Activated CD4-positive, alpha-beta T cell treated with anti-CD3 and anti-CD28 coated beads for 24 hours (primary cell): ENCODE measurements at regions not wholly inside any gene's neighbourhood (a gene's known extent, or its start where the extent isn't known, plus 50 kb on each side); places are given as distances from the start of the nearest gene placed in this dataset.

Experiments used
- DNase-seq, 2 donors: peaks; one replicate each; pipeline ENCODE4 v3.0.0-alpha.2; 2020; ENCODE audit warnings: low read depth in 2 of 2

GRCh38 chr14:104386151-104386841 is 193.3 kb upstream of the C14orf180 start:
- no peak for DNase-seq

GRCh38 chr14:104387022-104388010 is 192.2 kb upstream of the C14orf180 start:
- DNase-seq = no peak

GRCh38 chr14:104388011-104388521 is 191.5 kb upstream of the C14orf180 start:
- no peak for DNase-seq

GRCh38 chr14:104388541-104389325 is 190.8 kb upstream of the C14orf180 start:
- no peak for DNase-seq

GRCh38 chr14:104389326-104390220 is 190.0 kb upstream of the C14orf180 start:
- no peak for DNase-seq

GRCh38 chr14:104390221-104390931 is 189.2 kb upstream of the C14orf180 start:
- no peak for DNase-seq

GRCh38 chr14:104390941-104391901 is 188.3 kb upstream of the C14orf180 start:
- DNase-seq = no peak

GRCh38 chr14:104392001-104392395 is 187.6 kb upstream of the C14orf180 start:
- no peak for DNase-seq

- DNase-seq = no peak
These were observed 187.0 kb upstream of the C14orf180 start for GRCh38 chr14:104392396-104393198.

GRCh38 chr14:104393199-104393897 is 186.2 kb upstream of the C14orf180 start:
- no peak for DNase-seq

- DNase-seq = peak; percentile 18
These were observed 185.6 kb upstream of the C14orf180 start for GRCh38 chr14:104393898-104394381.

GRCh38 chr14:104394409-104394851 is 185.1 kb upstream of the C14orf180 start:
- DNase-seq = no peak

- no peak for DNase-seq
These were observed 184.3 kb upstream of the C14orf180 start for GRCh38 chr14:104395276-104395675.

GRCh38 chr14:104395941-104396681 is 183.5 kb upstream of the C14orf180 start:
- DNase-seq = no peak

- no peak for DNase-seq
These were observed 182.7 kb upstream of the C14orf180 start for GRCh38 chr14:104396682-104397470.

GRCh38 chr14:104397956-104398355 is 181.6 kb upstream of the C14orf180 start:
- no peak for DNase-seq
